Neuronal stem cell (in vitro differentiated cells): ENCODE measurements at regions not wholly inside any gene's neighbourhood (a gene's known extent, or its start where the extent isn't known, plus 50 kb on each side); places are given as distances from the start of the nearest gene placed in this dataset.

Experiments
- DNase-seq: peaks from one replicate; pipeline ENCODE4 v3.0.0-alpha.2; 2013; ENCODE audit warnings: low spot score
- H2AFZ ChIP-seq: one replicate; pipeline ENCODE4 v1.6.1; 2013; ENCODE audit warnings: mild to moderate bottlenecking, low read length, inconsistent platforms
- H2AK5ac ChIP-seq: 2 replicates; pipeline ENCODE4 v1.6.1; 2013; ENCODE audit warnings: low read depth, mild to moderate bottlenecking, inconsistent platforms, low read length, moderate library complexity, mixed read lengths
- H2BK120ac ChIP-seq: 2 replicates; pipeline ENCODE4 v1.6.1; 2013; ENCODE audit warnings: low read depth, mild to moderate bottlenecking, inconsistent platforms, low read length, moderate library complexity, mixed read lengths
- H2BK12ac ChIP-seq: one replicate; pipeline ENCODE4 v1.6.1; 2013; ENCODE audit warnings: low read length, inconsistent platforms
- H2BK15ac ChIP-seq: 2 replicates; pipeline ENCODE4 v1.6.1; 2013; ENCODE audit warnings: mild to moderate bottlenecking, low read length, inconsistent platforms, mixed read lengths
- H2BK5ac ChIP-seq: one replicate; pipeline ENCODE4 v1.6.1; 2013; ENCODE audit warnings: inconsistent platforms, mild to moderate bottlenecking, low read length, moderate library complexity
- H3K14ac ChIP-seq: one replicate; pipeline ENCODE4 v1.6.1; 2013; ENCODE audit warnings: low read length, inconsistent platforms
- H3K18ac ChIP-seq: 2 replicates; pipeline ENCODE4 v1.6.1; 2013; ENCODE audit warnings: low read length, inconsistent platforms
- H3K23ac ChIP-seq: 2 replicates; pipeline ENCODE4 v1.6.1; 2013; ENCODE audit warnings: low read depth, mild to moderate bottlenecking, mixed read lengths, low read length, inconsistent platforms; ENCODE audit not compliant: poor library complexity
- H3K27ac ChIP-seq: replicated peaks from 3 replicates; pipeline ENCODE4 v1.5.1; 2013; ENCODE audit warnings: low read length, inconsistent platforms
- H3K27me3 ChIP-seq, 3 experiments: 2 replicates each; pipeline ENCODE4 v1.6.1; 2013; ENCODE audit warnings: low read length in 3 of 3, mild to moderate bottlenecking in 2 of 3, inconsistent platforms in 1 of 3, low read depth in 1 of 3, mixed read lengths in 1 of 3, moderate library complexity in 1 of 3; ENCODE audit not compliant: control insufficient read depth in 3 of 3, insufficient read depth in 3 of 3
- H3K36me3 ChIP-seq, 2 donors: replicated peaks in 1 of 2; 2 replicates each; pipeline ENCODE4 v1.6.1; 2013; ENCODE audit warnings: low read length in 2 of 2; ENCODE audit not compliant: control insufficient read depth in 2 of 2, insufficient read depth in 2 of 2
- H3K4ac ChIP-seq: 2 replicates; pipeline ENCODE4 v1.6.1; 2013; ENCODE audit warnings: inconsistent platforms, mild to moderate bottlenecking, low read length, moderate library complexity
- H3K4me1 ChIP-seq, 2 donors: 1 replicate in 1 of 2; 2 replicates in 1 of 2; pipeline ENCODE4 v1.6.1; 2013; ENCODE audit warnings: low read length in 2 of 2, low read depth in 1 of 2; ENCODE audit not compliant: control insufficient read depth in 2 of 2, insufficient read depth in 1 of 2
- H3K4me2 ChIP-seq: one replicate; pipeline ENCODE4 v1.6.1; 2013; ENCODE audit warnings: mild to moderate bottlenecking, low read length, inconsistent platforms; ENCODE audit not compliant: insufficient read depth, poor library complexity, severe bottlenecking
- H3K4me3 ChIP-seq, 2 donors: 2 replicates each; pipeline ENCODE4 v1.5.1; 2013; ENCODE audit warnings: low read length in 2 of 2, mild to moderate bottlenecking in 2 of 2, inconsistent platforms in 1 of 2, moderate library complexity in 1 of 2
- H3K79me1 ChIP-seq: one replicate; pipeline ENCODE4 v1.6.1; 2013; ENCODE audit warnings: low read depth, mild to moderate bottlenecking, inconsistent platforms, low read length, moderate library complexity
- H3K9ac ChIP-seq: one replicate; pipeline ENCODE4 v1.6.1; 2013; ENCODE audit warnings: mild to moderate bottlenecking, low read depth, low read length, inconsistent platforms; ENCODE audit not compliant: poor library complexity
- H3K9me3 ChIP-seq, 2 donors: replicated peaks in 1 of 2; 2 replicates each; pipeline versions ENCODE3 to v1.6.1; 2013; ENCODE audit warnings: low read length in 2 of 2, mild to moderate bottlenecking in 2 of 2, inconsistent platforms in 1 of 2, low read depth in 1 of 2, mixed read lengths in 1 of 2, moderate library complexity in 1 of 2; ENCODE audit not compliant: control insufficient read depth in 2 of 2, insufficient read depth in 1 of 2
- H4K8ac ChIP-seq: one replicate; pipeline ENCODE4 v1.6.1; 2013; ENCODE audit warnings: low read depth, mild to moderate bottlenecking, inconsistent platforms, low read length, moderate library complexity
- H4K91ac ChIP-seq: one replicate; pipeline ENCODE4 v1.6.1; 2013; ENCODE audit warnings: low read length, low read depth, mild to moderate bottlenecking, inconsistent platforms; ENCODE audit not compliant: poor library complexity
- WGBS, 2 donors: extraction: QIAGEN DNeasy Blood & Tissue Kit; methylation state at CpG; one replicate each; pipeline ENCODE4 v1.1.7; 2013; ENCODE audit warnings: missing lambda C conversion rate in 2 of 2, mixed read lengths in 1 of 2; ENCODE audit not compliant: insufficient read length in 2 of 2, insufficient replicate concordance in 1 of 2; ENCODE audit errors: extremely low coverage in 2 of 2; 5-methylcytosine and 5-hydroxymethylcytosine counted together

GRCh38 chr2:195021711-195022507, 635.1 kb upstream of the SLC39A10 start:
- Histone ChIP-seq H2AK5ac (no peak overlapping the region), H2BK12ac (no peak overlapping the region), H2BK120ac (no peak overlapping the region), H3K14ac (no peak overlapping the region), H3K18ac (no peak overlapping the region), H3K4me2 (no peak overlapping the region), H3K27me3 (no peaks in the 10 kb centered on the region), H4K8ac (no peak overlapping the region), H3K23ac (no peak overlapping the region), H2AFZ (no peak overlapping the region), H3K4me3 (no peak overlapping the region), H3K9ac (no peak overlapping the region), H2BK5ac (no peak overlapping the region), H3K36me3 (no peaks in the 10 kb centered on the region), H3K79me1 (no peaks in the 10 kb centered on the region), H3K27ac (no peak overlapping the region), H2BK15ac (no peak overlapping the region), H3K4ac (no peak overlapping the region), H3K4me1 (no peaks in the 10 kb centered on the region), H4K91ac (no peak overlapping the region), H3K9me3 (no peaks in the 10 kb centered on the region)
- WGBS, 2 donors: no CpG with 5 or more reads among the region's 3 CpGs
- DNase-seq: no peak

GRCh38 chr2:195018462-195018861, 638.6 kb upstream of the SLC39A10 start:
- no peak overlapping the region for H2BK5ac ChIP-seq
- no peak overlapping the region for H3K4me3 ChIP-seq
- no peak for DNase-seq
- H3K27ac ChIP-seq: no peak overlapping the region
- H2AFZ ChIP-seq: no peak overlapping the region
- H2BK12ac ChIP-seq: no peak overlapping the region
- H3K4me2 ChIP-seq: no peak overlapping the region
- no peak overlapping the region for H2BK15ac ChIP-seq
- no peak overlapping the region for H2AK5ac ChIP-seq
- H3K14ac ChIP-seq: no peak overlapping the region
- H3K79me1 ChIP-seq: no peaks in the 10 kb centered on the region
- H3K27me3 ChIP-seq: no peaks in the 10 kb centered on the region
- H3K9ac ChIP-seq: no peak overlapping the region
- H3K36me3 ChIP-seq: no peaks in the 10 kb centered on the region
- H4K91ac ChIP-seq: no peak overlapping the region
- no peak overlapping the region for H4K8ac ChIP-seq
- no peaks in the 10 kb centered on the region for H3K4me1 ChIP-seq
- no peak overlapping the region for H3K18ac ChIP-seq
- H3K23ac ChIP-seq: no peak overlapping the region
- H3K4ac ChIP-seq: no peak overlapping the region
- no peak overlapping the region for H2BK120ac ChIP-seq
- no peaks in the 10 kb centered on the region for H3K9me3 ChIP-seq

GRCh38 chr2:195017890-195018289, 639.1 kb upstream of the SLC39A10 start:
- Histone ChIP-seq H3K79me1 (no peaks in the 10 kb centered on the region), H2BK15ac (no peak overlapping the region), H3K23ac (no peak overlapping the region), H3K27me3 (no peaks in the 10 kb centered on the region), H2AFZ (no peak overlapping the region), H3K18ac (no peak overlapping the region), H3K14ac (no peak overlapping the region), H3K9ac (no peak overlapping the region), H2BK120ac (no peak overlapping the region), H3K36me3 (no peaks in the 10 kb centered on the region), H3K4me2 (no peak overlapping the region), H3K4ac (no peak overlapping the region), H3K27ac (no peak overlapping the region), H3K9me3 (no peaks in the 10 kb centered on the region), H2BK5ac (no peak overlapping the region), H4K8ac (no peak overlapping the region), H3K4me1 (no peaks in the 10 kb centered on the region), H4K91ac (no peak overlapping the region), H2BK12ac (no peak overlapping the region), H2AK5ac (no peak overlapping the region), H3K4me3 (no peak overlapping the region)
- DNase-seq: no peak
- no CpG with 5 or more reads among the region's 1 CpG for WGBS, 2 donors

GRCh38 chr2:195016841-195017240, 640.2 kb upstream of the SLC39A10 start:
- WGBS, 2 donors: no CpG with 5 or more reads among the region's 2 CpGs

More at GRCh38 chr2:195016841-195017240, 640.2 kb upstream of the SLC39A10 start:
- no peak overlapping the region for H2BK5ac ChIP-seq
- H3K14ac ChIP-seq: no peak overlapping the region
- no peak overlapping the region for H4K91ac ChIP-seq
- no peak overlapping the region for H2BK12ac ChIP-seq
- H3K4ac ChIP-seq: no peak overlapping the region
- H3K27me3 ChIP-seq: no peaks in the 10 kb centered on the region
- no peak overlapping the region for H2AK5ac ChIP-seq
- no peak overlapping the region for H4K8ac ChIP-seq
- H3K79me1 ChIP-seq: no peaks in the 10 kb centered on the region
- no peak overlapping the region for H3K9ac ChIP-seq
- H2BK120ac ChIP-seq: no peak overlapping the region
- H3K23ac ChIP-seq: no peak overlapping the region
- no peak for DNase-seq
- peak overlapping the region; percentile 40 for H2AFZ ChIP-seq
- H3K9me3 ChIP-seq: no peaks in the 10 kb centered on the region
- H3K4me2 ChIP-seq: no peak overlapping the region
- no peaks in the 10 kb centered on the region for H3K4me1 ChIP-seq
- H3K36me3 ChIP-seq: no peaks in the 10 kb centered on the region
- H3K27ac ChIP-seq: no peak overlapping the region
- no peak overlapping the region for H3K18ac ChIP-seq
- no peak overlapping the region for H3K4me3 ChIP-seq
- H2BK15ac ChIP-seq: no peak overlapping the region
